OCI-LY3 (cell line): ENCODE measurements at regions not wholly inside any gene's neighbourhood (a gene's known extent, or its start where the extent isn't known, plus 50 kb on each side); places are given as distances from the start of the nearest gene placed in this dataset.

ENCODE experiments used
- CTCF ChIP-seq: fragments of 200-600, 300-600 bp; sonication (generic); IDR thresholded peaks from 2 replicates; pipeline ENCODE4 v1.5.1; 2014; ENCODE audit warnings: antibody characterized with exemption, low read length, low read depth
- EZH2phosphoT487 ChIP-seq: fragments of 200-600 bp; shearing (Covaris generic); IDR thresholded peaks from 2 replicates; pipeline ENCODE4 v1.6.1; 2018; ENCODE audit warnings: antibody characterized with exemption, mixed run types, low read depth

- TF ChIP-seq CTCF (no peak), EZH2phosphoT487 (no peak)
Measured at GRCh38 chr10:124338276-124338925, 80.3 kb downstream of the OAT start.
